Kidney (tissue), 13 donors: ENCODE measurements at regions not wholly inside any gene's neighbourhood (a gene's known extent, or its start where the extent isn't known, plus 50 kb on each side); places are given as distances from the start of the nearest gene placed in this dataset.

Experiments
- DNase-seq, 5 donors: peaks; one replicate each; pipeline ENCODE4 v3.0.0-alpha.2; 2013 to 2020
- FAIRE-seq: peaks from 2 replicates; lab custom pipeline; 2012; peaks lifted over from hg19 to GRCh38; lab: Jason Lieb, UNC
- H3K27ac ChIP-seq, 2 donors: one replicate each; pipeline ENCODE4 v1.7.0; 2013; ENCODE audit warnings: low read depth in 2 of 2, low read length in 2 of 2, inconsistent platforms in 1 of 2
- H3K27me3 ChIP-seq: one replicate; pipeline ENCODE4 v1.7.1; 2013; ENCODE audit warnings: low read length, inconsistent platforms; ENCODE audit not compliant: control insufficient read depth, insufficient read depth
- H3K36me3 ChIP-seq, 3 donors: one replicate each; pipeline versions ENCODE4 v1.7.0 to v1.7.1; 2013; ENCODE audit warnings: low read length in 3 of 3, control low read depth in 1 of 3, inconsistent platforms in 1 of 3; ENCODE audit not compliant: insufficient read depth in 3 of 3, control insufficient read depth in 2 of 3
- H3K4me1 ChIP-seq, 3 donors: one replicate each; pipeline versions ENCODE4 v1.7.0 to v1.7.1; 2013; ENCODE audit warnings: low read length in 3 of 3, inconsistent platforms in 1 of 3, low read depth in 1 of 3; ENCODE audit not compliant: control insufficient read depth in 2 of 3, insufficient read depth in 2 of 3
- H3K4me3 ChIP-seq, 3 donors: one replicate each; pipeline versions ENCODE4 v1.7.0 to v1.8.1; 2013; ENCODE audit warnings: low read length in 3 of 3, control low read depth in 1 of 3, inconsistent platforms in 1 of 3
- H3K9ac ChIP-seq, 3 donors: one replicate each; pipeline versions ENCODE4 v1.7.0 to v1.7.1; 2013; ENCODE audit warnings: low read length in 3 of 3, control low read depth in 1 of 3, inconsistent platforms in 1 of 3
- H3K9me3 ChIP-seq, 3 donors: one replicate each; pipeline versions ENCODE4 v1.7.0 to v1.7.1; 2013; ENCODE audit warnings: low read length in 3 of 3, control low read depth in 1 of 3, inconsistent platforms in 1 of 3; ENCODE audit not compliant: control insufficient read depth in 2 of 3, insufficient read depth in 1 of 3
- CTCF ChIP-seq: IDR thresholded peaks from 3 replicates; pipeline ENCODE4 v1.5.1; 2012; ENCODE audit warnings: mild to moderate bottlenecking, moderate library complexity, borderline replicate concordance; ENCODE audit not compliant: insufficient read depth; ENCODE audit errors: extremely low read depth
- intact Hi-C: fragments of 100-400 bp; cut with DNase I; formaldehyde crosslinking; loops from one replicate; pipeline ENCODE4 v1.11.1; 2022
- donor health status: control.
- donor health status: control.
- donor health status: control.
- donor health status: control.
- donor health status: control.
- donor health status: DM: yes; HTN: yes; CAD: no.
- donor health status: Normal renal cell carcinoma (clear cell type).

- FAIRE-seq (no peak), DNase-seq (no peak)
- Histone ChIP-seq H3K36me3 (no peaks in the 10 kb centered on the region), H3K27me3 (no peaks in the 10 kb centered on the region), H3K4me3 (no peak overlapping the region), H3K27ac (no peak overlapping the region), H3K4me1 (peaks cover 0 to 9% (median 7%) of the 10 kb centered on the region in 3 donors), H3K9ac (no peak overlapping the region), H3K9me3 (no peaks in the 10 kb centered on the region)
- intact Hi-C loops = no loop called here
- TF ChIP-seq CTCF = no peak
Measured at GRCh38 chr3:194936659-194937058, 251.0 kb downstream of the FAM43A start.

- H3K4me1 ChIP-seq = peaks cover 0 to 5% (median 2%) of the 10 kb centered on the region in 3 donors
- no peaks in the 10 kb centered on the region for H3K27me3 ChIP-seq
- H3K9me3 ChIP-seq = no peaks in the 10 kb centered on the region
- H3K36me3 ChIP-seq = no peaks in the 10 kb centered on the region
- no peak overlapping the region for H3K27ac ChIP-seq
- DNase-seq (no peak), FAIRE-seq (no peak)
- no peak overlapping the region for H3K4me3 ChIP-seq
- intact Hi-C loops = no loop called here
- H3K9ac ChIP-seq = no peak overlapping the region
- TF ChIP-seq CTCF = no peak
Measured at GRCh38 chr3:194937144-194937543, 251.5 kb downstream of the FAM43A start.

- H3K4me1 ChIP-seq = peaks cover 0 to 5% (median 0%) of the 10 kb centered on the region in 3 donors
- no peak for FAIRE-seq
- no peak for DNase-seq
- TF ChIP-seq CTCF = no peak
- H3K9me3 ChIP-seq = no peaks in the 10 kb centered on the region
- intact Hi-C loops = no loop called here
- H3K27ac ChIP-seq = no peak overlapping the region
- H3K4me3 ChIP-seq = no peak overlapping the region
- no peak overlapping the region for H3K9ac ChIP-seq
- no peaks in the 10 kb centered on the region for H3K27me3 ChIP-seq
- no peaks in the 10 kb centered on the region for H3K36me3 ChIP-seq
Measured at GRCh38 chr3:194937882-194938321, 252.2 kb downstream of the FAM43A start.
